Chondrocyte (in vitro differentiated cells): ENCODE measurements at regions not wholly inside any gene's neighbourhood (a gene's known extent, or its start where the extent isn't known, plus 50 kb on each side); places are given as distances from the start of the nearest gene placed in this dataset.

Experiments
- DNase-seq: peaks from one replicate; pipeline ENCODE4 v3.0.0; 2021; ENCODE audit warnings: mixed read lengths, low spot score
- H3K27ac Mint-ChIP-seq: one replicate; pipeline ENCODE4 v1.8.0; 2021; ENCODE audit warnings: mild to moderate bottlenecking, moderate library complexity, mixed read lengths; ENCODE audit not compliant: unreplicated experiment
- H3K27me3 Mint-ChIP-seq: 2 replicates; pipeline ENCODE4 v1.8.0; 2021; ENCODE audit warnings: low read depth, mixed read lengths
- H3K36me3 Mint-ChIP-seq: 2 replicates; pipeline ENCODE4 v1.8.0; 2021; ENCODE audit warnings: low read depth, mixed read lengths
- H3K4me1 Mint-ChIP-seq: 2 replicates; pipeline ENCODE4 v1.8.0; 2021; ENCODE audit warnings: low read depth, mild to moderate bottlenecking, mixed read lengths
- H3K4me3 Mint-ChIP-seq: one replicate; pipeline ENCODE4 v1.8.0; 2021; ENCODE audit warnings: mild to moderate bottlenecking, moderate library complexity, mixed read lengths; ENCODE audit not compliant: unreplicated experiment
- H3K9me3 Mint-ChIP-seq: 2 replicates; pipeline ENCODE4 v1.8.0; 2021; ENCODE audit warnings: low read depth, mixed read lengths
- TF ChIP-seq, protein P1 (sequence below): fragments of 200-600 bp; sonication (generic); IDR thresholded peaks from 2 replicates; pipeline ENCODE4 v1.5.0; 2021; ENCODE audit warnings: antibody characterized with exemption, mild to moderate bottlenecking, moderate library complexity

DNA sequence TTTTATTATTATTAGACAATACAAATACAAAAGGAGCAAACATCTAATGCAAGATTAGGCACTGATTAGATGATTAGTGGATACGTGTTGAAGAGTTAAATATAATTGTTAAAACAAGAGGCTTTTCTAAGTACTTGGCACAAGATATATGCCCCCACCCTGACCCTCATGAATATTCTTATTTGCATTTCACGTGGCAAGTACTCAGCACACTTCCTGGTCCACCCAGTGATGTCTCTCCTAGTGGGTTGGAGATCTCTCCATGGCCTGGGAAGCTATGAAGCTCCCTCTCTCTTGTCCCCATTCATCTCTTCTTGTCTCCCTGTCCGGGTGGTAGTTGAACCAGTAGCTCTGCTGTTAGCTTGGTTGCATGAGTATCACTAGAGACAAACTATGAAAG is 375.3 kb downstream of the ADRA2A start:
- Mint-ChIP-seq H3K4me3 (no peak overlapping the region), H3K9me3 (peaks cover 7% of the 10 kb centered on the region), H3K27me3 (peaks cover under 1% of the 10 kb centered on the region), H3K27ac (no peak overlapping the region), H3K36me3 (no peaks in the 10 kb centered on the region), H3K4me1 (no peaks in the 10 kb centered on the region)
- TF ChIP-seq, protein P1, sequence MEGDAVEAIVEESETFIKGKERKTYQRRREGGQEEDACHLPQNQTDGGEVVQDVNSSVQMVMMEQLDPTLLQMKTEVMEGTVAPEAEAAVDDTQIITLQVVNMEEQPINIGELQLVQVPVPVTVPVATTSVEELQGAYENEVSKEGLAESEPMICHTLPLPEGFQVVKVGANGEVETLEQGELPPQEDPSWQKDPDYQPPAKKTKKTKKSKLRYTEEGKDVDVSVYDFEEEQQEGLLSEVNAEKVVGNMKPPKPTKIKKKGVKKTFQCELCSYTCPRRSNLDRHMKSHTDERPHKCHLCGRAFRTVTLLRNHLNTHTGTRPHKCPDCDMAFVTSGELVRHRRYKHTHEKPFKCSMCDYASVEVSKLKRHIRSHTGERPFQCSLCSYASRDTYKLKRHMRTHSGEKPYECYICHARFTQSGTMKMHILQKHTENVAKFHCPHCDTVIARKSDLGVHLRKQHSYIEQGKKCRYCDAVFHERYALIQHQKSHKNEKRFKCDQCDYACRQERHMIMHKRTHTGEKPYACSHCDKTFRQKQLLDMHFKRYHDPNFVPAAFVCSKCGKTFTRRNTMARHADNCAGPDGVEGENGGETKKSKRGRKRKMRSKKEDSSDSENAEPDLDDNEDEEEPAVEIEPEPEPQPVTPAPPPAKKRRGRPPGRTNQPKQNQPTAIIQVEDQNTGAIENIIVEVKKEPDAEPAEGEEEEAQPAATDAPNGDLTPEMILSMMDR = no peak
- DNase-seq = no peak

DNA sequence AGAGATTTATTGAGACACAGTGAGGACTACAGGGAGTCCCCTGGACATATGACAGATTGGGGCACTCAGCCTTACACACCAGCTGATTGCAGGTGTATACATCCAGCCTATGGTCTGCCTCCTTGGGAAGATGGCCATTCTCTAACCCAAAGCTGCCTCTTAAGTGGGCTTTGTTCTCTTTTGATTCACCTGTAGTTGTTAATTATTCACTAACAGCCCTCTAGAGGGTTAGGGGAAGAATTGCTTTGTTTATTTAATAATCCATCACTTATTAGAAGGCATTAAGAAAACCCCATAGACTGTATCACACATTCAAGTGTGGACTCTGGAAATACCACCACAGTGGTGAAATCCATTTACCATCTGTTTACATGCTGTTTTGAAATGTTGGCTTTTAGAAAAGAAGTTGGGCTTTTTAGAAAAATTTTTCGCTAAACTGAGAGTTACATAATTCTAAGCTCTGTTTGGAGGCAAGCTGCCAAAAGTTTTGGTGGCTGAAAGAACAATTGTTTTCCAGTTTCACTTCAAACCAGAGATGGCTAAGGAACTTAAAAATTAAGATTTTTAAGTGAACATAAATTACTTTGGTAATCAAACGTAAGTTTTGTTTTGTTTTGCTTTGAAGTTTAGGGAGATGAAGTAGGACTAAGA is 379.1 kb downstream of the ADRA2A start:
- Mint-ChIP-seq H3K4me1 (no peaks in the 10 kb centered on the region), H3K4me3 (no peak overlapping the region), H3K9me3 (peaks cover 3% of the 10 kb centered on the region), H3K27ac (no peak overlapping the region), H3K27me3 (peaks cover 6% of the 10 kb centered on the region), H3K36me3 (no peaks in the 10 kb centered on the region)
- DNase-seq = no peak
- TF ChIP-seq, protein P1 = no peak

DNA sequence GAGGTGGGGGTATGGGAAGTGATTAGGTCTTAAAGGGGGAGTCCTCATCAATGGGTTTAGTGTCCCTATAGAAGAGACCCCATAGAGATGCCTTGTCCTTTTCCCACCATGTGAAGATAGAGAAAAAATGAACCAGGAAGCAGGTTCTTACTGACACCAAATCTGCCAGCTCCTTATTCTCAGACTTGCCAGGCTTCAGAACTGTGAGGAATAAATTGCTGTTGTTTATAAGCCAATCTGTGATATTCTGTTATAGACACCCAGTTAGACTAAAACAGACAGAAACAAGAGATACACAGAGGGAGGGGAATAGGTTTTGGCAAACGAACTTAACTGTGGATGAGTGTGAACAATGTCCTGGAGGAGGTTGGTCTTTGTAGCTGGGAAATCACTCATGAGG is 381.4 kb downstream of the ADRA2A start:
- no peaks in the 10 kb centered on the region for H3K36me3 Mint-ChIP-seq
- DNase-seq = no peak
- no peak overlapping the region for H3K4me3 Mint-ChIP-seq
- TF ChIP-seq, protein P1 = no peak
- H3K27ac Mint-ChIP-seq = no peak overlapping the region
- H3K9me3 Mint-ChIP-seq = peaks cover 6% of the 10 kb centered on the region
- H3K4me1 Mint-ChIP-seq = no peaks in the 10 kb centered on the region
- H3K27me3 Mint-ChIP-seq = peaks cover 6% of the 10 kb centered on the region

DNA sequence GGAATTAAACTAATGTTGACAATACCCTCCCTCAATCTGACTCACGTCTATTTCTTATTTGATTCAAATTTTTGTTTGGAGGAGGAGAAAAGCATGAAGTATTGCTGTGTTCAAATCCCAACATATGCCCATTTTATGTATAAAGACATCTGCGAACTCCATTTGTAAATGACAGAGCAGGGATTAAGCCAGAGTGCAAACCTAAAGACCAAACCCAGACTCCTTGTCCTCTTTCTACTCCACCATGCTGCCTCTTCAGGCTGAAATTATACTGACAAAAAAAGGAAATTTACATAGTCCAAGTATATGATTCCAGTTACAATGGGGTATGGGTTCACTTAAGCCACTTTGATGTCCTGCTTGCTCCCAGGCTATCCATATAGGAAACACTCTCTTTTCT is 383.1 kb downstream of the ADRA2A start:
- Mint-ChIP-seq H3K4me3 (no peak overlapping the region), H3K27ac (no peak overlapping the region), H3K27me3 (peaks cover 6% of the 10 kb centered on the region), H3K36me3 (no peaks in the 10 kb centered on the region), H3K4me1 (no peaks in the 10 kb centered on the region), H3K9me3 (peaks cover 13% of the 10 kb centered on the region)
- DNase-seq = no peak
- TF ChIP-seq, protein P1 = no peak

DNA sequence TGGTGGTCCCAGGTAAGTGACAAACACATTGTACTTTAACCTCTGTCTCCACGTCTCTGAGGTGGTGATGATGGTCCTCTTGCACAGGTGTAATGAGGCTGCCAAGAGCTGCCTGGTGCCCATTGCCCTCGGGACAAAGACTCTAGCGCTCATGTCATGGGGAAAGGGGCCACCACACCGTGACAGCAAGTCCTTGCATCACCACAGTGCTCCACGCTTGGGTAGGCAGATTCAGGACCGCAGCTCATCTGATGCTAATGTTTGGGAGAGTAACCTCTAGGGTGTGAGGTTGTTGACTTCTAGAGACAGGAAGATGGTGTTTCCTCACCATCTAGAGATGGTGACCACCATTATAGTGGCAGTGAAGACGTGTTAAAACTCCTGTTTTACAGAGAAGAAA is 395.6 kb downstream of the ADRA2A start:
- H3K27ac Mint-ChIP-seq = no peak overlapping the region
- H3K4me1 Mint-ChIP-seq = no peaks in the 10 kb centered on the region

More for the DNA sequence above, 395.6 kb downstream of the ADRA2A start:
- TF ChIP-seq, protein P1 = no peak
- H3K4me3 Mint-ChIP-seq = no peak overlapping the region
- peaks cover 2% of the 10 kb centered on the region for H3K9me3 Mint-ChIP-seq
- DNase-seq = no peak
- no peaks in the 10 kb centered on the region for H3K27me3 Mint-ChIP-seq
- no peaks in the 10 kb centered on the region for H3K36me3 Mint-ChIP-seq
